HepG2 (cell line): ENCODE measurements at regions not wholly inside any gene's neighbourhood (a gene's known extent, or its start where the extent isn't known, plus 50 kb on each side); places are given as distances from the start of the nearest gene placed in this dataset.

Source experiments
- ATAC-seq: fragments of 200-7000 bp; cut with Tn5 transposase; 3 replicates; pipeline ENCODE4 v1.9.1; 2020; ENCODE audit warnings: mild to moderate bottlenecking, moderate library complexity
- BruUV-seq: library from RNA; stranded (reverse); fragments of 400-500 nt; replicated peaks from 2 replicates; lab custom pipeline; 2021; lab: Mats Ljungman, UMichigan
- CTCF ChIA-PET: fragments of 300-600 bp; formaldehyde crosslinking; extraction: SDS; loops from one replicate; lab custom pipeline; 2021; ENCODE audit warnings: low total read pairs, inconsistent platforms, low intra/inter-chr PET ratio; lab: Yijun Ruan, JAX
- POLR2A ChIA-PET: fragments of 350-600 bp; sonication (Branson Sonifier 250); formaldehyde crosslinking; loops from one replicate; lab custom pipeline; 2020; ENCODE audit warnings: antibody characterized with exemption, inconsistent platforms; lab: Yijun Ruan, JAX
- DNase-seq: peaks from one replicate; pipeline ENCODE4 v3.0.0-alpha.2; 2015; ENCODE audit warnings: low spot score
- FAIRE-seq: peaks from 3 replicates; lab custom pipeline; 2011; peaks lifted over from hg19 to GRCh38; lab: Jason Lieb, UNC
- H2AFZ ChIP-seq: one replicate; pipeline ENCODE4 v1.6.1; 2011; ENCODE audit warnings: low read length, inconsistent platforms
- H3K27ac ChIP-seq: fragments of 300-600 bp; 3 replicates; pipeline ENCODE4 v1.8.0; 2011; ENCODE audit warnings: mixed run types, mild to moderate bottlenecking, mixed read lengths, low read length, inconsistent platforms; ENCODE audit not compliant: insufficient read depth; ENCODE audit errors: extremely low read length
- H3K27me3 ChIP-seq, 2 experiments: fragments of 200-600 bp in 1 of 2; 2 replicates in 1 of 2; 3 replicates in 1 of 2; pipeline versions ENCODE4 v1.6.0 to v1.8.0; 2011; ENCODE audit warnings: low read length in 2 of 2, mild to moderate bottlenecking in 2 of 2, moderate library complexity in 2 of 2, inconsistent platforms in 1 of 2; ENCODE audit not compliant: insufficient read depth in 2 of 2, control insufficient read depth in 1 of 2
- H3K36me3 ChIP-seq, 2 experiments: fragments of 200-600 bp in 1 of 2; replicated peaks in 1 of 2; 2 replicates in 1 of 2; 3 replicates in 1 of 2; pipeline versions ENCODE4 v1.5.1 to v1.8.0; 2011; ENCODE audit warnings: low read length in 2 of 2, inconsistent platforms in 1 of 2; ENCODE audit not compliant: insufficient read depth in 2 of 2, control insufficient read depth in 1 of 2
- H3K4me1 ChIP-seq: 2 replicates; pipeline ENCODE4 v1.5.1; 2012; ENCODE audit warnings: low read length, inconsistent platforms; ENCODE audit not compliant: insufficient read depth
- H3K4me2 ChIP-seq: 2 replicates; pipeline ENCODE4 v1.6.0; 2011; ENCODE audit warnings: low read depth, low read length, inconsistent platforms
- H3K4me3 ChIP-seq, 3 experiments: fragments of 200-600 bp in 1 of 3; sonication (generic), shearing (Covaris generic) in 1 of 3; replicated peaks in 1 of 3; 2 replicates each; pipeline ENCODE4 v1.5.1; 2011 to 2016; ENCODE audit warnings: low read length in 3 of 3, inconsistent platforms in 2 of 3, low read depth in 2 of 3, mild to moderate bottlenecking in 2 of 3, control low read depth in 1 of 3, mixed read lengths in 1 of 3; ENCODE audit not compliant: insufficient read depth in 1 of 3
- H3K79me2 ChIP-seq: one replicate; pipeline ENCODE4 v1.6.1; 2011; ENCODE audit warnings: low read length, inconsistent platforms; ENCODE audit not compliant: insufficient read depth
- H3K9ac ChIP-seq: 2 replicates; pipeline ENCODE4 v1.6.0; 2011; ENCODE audit warnings: mild to moderate bottlenecking, low read depth, low read length, inconsistent platforms; ENCODE audit not compliant: insufficient read depth
- H3K9me3 ChIP-seq: 2 replicates; pipeline ENCODE4 v1.5.1; 2012; ENCODE audit warnings: mild to moderate bottlenecking, low read length
- H4K20me1 ChIP-seq: 2 replicates; pipeline ENCODE4 v1.6.0; 2011; ENCODE audit warnings: inconsistent platforms, mild to moderate bottlenecking, low read length, moderate library complexity; ENCODE audit not compliant: insufficient read depth
- ARHGAP35 ChIP-seq: sonication (generic); formaldehyde crosslinking; IDR thresholded peaks from 2 replicates; pipeline ENCODE4 v1.9.0; 2022; ENCODE audit warnings: mild to moderate bottlenecking, inconsistent platforms, moderate library complexity, missing genetic modification reagents, borderline replicate concordance
- ATF1 ChIP-seq: IDR thresholded peaks from 2 replicates; pipeline ENCODE4 v1.6.1; 2016; ENCODE audit warnings: mild to moderate bottlenecking, control low read depth
- ATM ChIP-seq: fragments of 450-650 bp; IDR thresholded peaks from 2 replicates; pipeline ENCODE4 v1.7.1; 2017; ENCODE audit warnings: mild to moderate bottlenecking, borderline replicate concordance
- BRF2 ChIP-seq: sonication (generic); formaldehyde crosslinking; IDR thresholded peaks from 2 replicates; pipeline ENCODE4 v1.8.1; 2022; ENCODE audit warnings: mild to moderate bottlenecking, missing genetic modification reagents
- CBX5 ChIP-seq: sonication (generic); formaldehyde crosslinking; IDR thresholded peaks from 2 replicates; pipeline ENCODE4 v1.4.0; 2020; ENCODE audit warnings: missing genetic modification reagents, borderline replicate concordance
- HBP1 ChIP-seq: IDR thresholded peaks from 2 replicates; pipeline ENCODE4 v1.6.1; 2016; ENCODE audit warnings: low read depth, control low read depth
- HIVEP1 ChIP-seq: sonication (generic); formaldehyde crosslinking; IDR thresholded peaks from 2 replicates; pipeline ENCODE4 v1.4.0; 2020; ENCODE audit warnings: mild to moderate bottlenecking, missing genetic modification reagents
- MED1 ChIP-seq: sonication (generic); formaldehyde crosslinking; IDR thresholded peaks from 2 replicates; pipeline ENCODE4 v1.4.0; 2020; ENCODE audit warnings: missing genetic modification reagents
- MED13 ChIP-seq: sonication (generic); formaldehyde crosslinking; IDR thresholded peaks from 2 replicates; pipeline ENCODE4 v1.5.0; 2020; ENCODE audit warnings: missing genetic modification reagents
- PCBP2 ChIP-seq: fragments of 200-400 bp; formaldehyde crosslinking; optimal IDR thresholded peaks from 2 replicates; pipeline ENCODE3; 2018; ENCODE audit warnings: low read length, low read depth; ENCODE audit not compliant: poor library complexity, severe bottlenecking
- SAFB2 ChIP-seq: sonication (generic); formaldehyde crosslinking; IDR thresholded peaks from 2 replicates; pipeline ENCODE4 v1.5.1; 2020; ENCODE audit warnings: missing genetic modification reagents, low read depth, mild to moderate bottlenecking, borderline replicate concordance
- SETDB1 ChIP-seq: sonication (generic); formaldehyde crosslinking; IDR thresholded peaks from 2 replicates; pipeline ENCODE4 v1.5.1; 2020; ENCODE audit warnings: missing genetic modification reagents, mild to moderate bottlenecking, borderline replicate concordance
- TARDBP ChIP-seq: sonication (generic); formaldehyde crosslinking; IDR thresholded peaks from 2 replicates; pipeline ENCODE4 v1.8.0; 2022; ENCODE audit warnings: mild to moderate bottlenecking, missing genetic modification reagents
- TBL1XR1 ChIP-seq: fragments of 150-350 bp; IDR thresholded peaks from 2 replicates; pipeline ENCODE4 v1.6.1; 2014; ENCODE audit warnings: borderline replicate concordance, low read length; ENCODE audit not compliant: partially characterized antibody
- ZBTB42 ChIP-seq: sonication (generic); formaldehyde crosslinking; IDR thresholded peaks from 2 replicates; pipeline ENCODE4 v1.5.0; 2020; ENCODE audit warnings: mild to moderate bottlenecking, missing genetic modification reagents
- ZIK1 ChIP-seq: sonication (generic); formaldehyde crosslinking; IDR thresholded peaks from 2 replicates; pipeline ENCODE4 v1.5.0; 2020; ENCODE audit warnings: mild to moderate bottlenecking, low read depth, missing genetic modification reagents, borderline replicate concordance
- ZNF75D ChIP-seq: sonication (generic); formaldehyde crosslinking; IDR thresholded peaks from 2 replicates; pipeline ENCODE4 v1.8.1; 2023; ENCODE audit warnings: missing genetic modification reagents, mild to moderate bottlenecking, borderline replicate concordance
- in situ Hi-C: cut with HindIII; loops from 2 replicates; pipeline ENCODE4 v1.10.0; 2017; ENCODE audit warnings: low pct_unique_long_range_greater_than_20kb; ENCODE audit not compliant: extremely low pct_ligation_motif_present
- intact Hi-C: fragments of 100-400 bp; cut with micrococcal nuclease; formaldehyde crosslinking; loops from one replicate; pipeline ENCODE4 v1.10.0; 2022; ENCODE audit not compliant: unreplicated experiment

- peaks cover 0 to 20% of the 10 kb centered on the region in 2 experiments; a peak in 3 of 5 replicates for H3K27me3 ChIP-seq
- CTCF ChIA-PET: no interaction called here
- peaks cover 7% of the 10 kb centered on the region; the same call in 1 of the 2 replicates for H3K4me1 ChIP-seq
- TF ChIP-seq MED1 (CRISPR knock-in tag) (no peak), HIVEP1 (CRISPR knock-in tag) (no peak), TBL1XR1 (no peak), SETDB1 (no peak), ZIK1 (no peak), ZBTB42 (CRISPR knock-in tag) (no peak), MED13 (CRISPR knock-in tag) (no peak), ATM (no peak), SAFB2 (CRISPR knock-in tag) (no peak), TARDBP (no peak), ZNF75D (CRISPR knock-in tag) (no peak), ATF1 (CRISPR knock-in tag) (no peak), CBX5 (CRISPR knock-in tag) (no peak), HBP1 (no peak), BRF2 (CRISPR knock-in tag) (no peak), PCBP2 (no peak), ARHGAP35 (CRISPR knock-in tag) (no peak)
- H4K20me1 ChIP-seq: no peaks in the 10 kb centered on the region
- H3K79me2 ChIP-seq: no peaks in the 10 kb centered on the region
- H3K9ac ChIP-seq: no peak overlapping the region
- POLR2A ChIA-PET: no interaction called here
- ATAC-seq (no peak), DNase-seq (no peak), FAIRE-seq (no peak)
- intact Hi-C loops (no loop called here), in situ Hi-C loops (no loop called here)
- no peak overlapping the region for H2AFZ ChIP-seq
- H3K4me3 ChIP-seq: no peak overlapping the region
- no peak overlapping the region for H3K27ac ChIP-seq
- no peaks in the 10 kb centered on the region for H3K36me3 ChIP-seq
- BruUV-seq: no TSS peak
- H3K9me3 ChIP-seq: no peaks in the 10 kb centered on the region
- H3K4me2 ChIP-seq: no peak overlapping the region
These were observed 176.4 kb downstream of the C5orf15 start for GRCh38 chr5:133792024-133792423.
